Liver (tissue), 3 donors: ENCODE measurements at regions not wholly inside any gene's neighbourhood (a gene's known extent, or its start where the extent isn't known, plus 50 kb on each side); places are given as distances from the start of the nearest gene placed in this dataset.

Experiments used
- EGR1 ChIP-seq, 2 donors: IDR thresholded peaks; 2 replicates each; pipeline ENCODE4 v1.6.1; 2016 to 2018; ENCODE audit warnings: antibody characterized with exemption in 2 of 2, low read depth in 2 of 2
- GABPA ChIP-seq, 2 donors: IDR thresholded peaks in 1 of 2; conservative IDR thresholded peaks in 1 of 2; 2 replicates each; pipeline ENCODE4 v1.6.1; 2016; ENCODE audit warnings: antibody characterized with exemption in 2 of 2, mild to moderate bottlenecking in 1 of 2, moderate library complexity in 1 of 2
- RAD21 ChIP-seq, 2 donors: IDR thresholded peaks; 2 replicates each; pipeline ENCODE4 v1.6.1; 2016; ENCODE audit warnings: antibody characterized with exemption in 2 of 2, mild to moderate bottlenecking in 2 of 2
- RXRA ChIP-seq, 2 donors: IDR thresholded peaks; 2 replicates each; pipeline ENCODE4 v1.6.1; 2017 to 2018; ENCODE audit warnings: antibody characterized with exemption in 2 of 2, mild to moderate bottlenecking in 1 of 2
- TAF1 ChIP-seq: conservative IDR thresholded peaks from 2 replicates; pipeline ENCODE4 v1.6.1; 2016; ENCODE audit warnings: antibody characterized with exemption, mild to moderate bottlenecking
- YY1 ChIP-seq: IDR thresholded peaks from 2 replicates; pipeline ENCODE4 v1.6.1; 2016; ENCODE audit warnings: antibody characterized with exemption, mild to moderate bottlenecking
- TF ChIP-seq, protein P1 (sequence below): IDR thresholded peaks from 2 replicates; pipeline ENCODE4 v1.6.1; 2016; ENCODE audit warnings: antibody characterized with exemption, mild to moderate bottlenecking
- TF ChIP-seq, protein P2 (sequence below): fragments of 150-350 bp; IDR thresholded peaks from 2 replicates; pipeline ENCODE4 v1.5.1; 2017; ENCODE audit warnings: improper control_type of control experiment, low read depth, low read length; ENCODE audit not compliant: missing input control
- TF ChIP-seq, protein P3 (sequence below): IDR thresholded peaks from 2 replicates; pipeline ENCODE4 v1.6.1; 2016; ENCODE audit warnings: antibody characterized with exemption
- TF ChIP-seq, protein P4 (sequence below): IDR thresholded peaks from 2 replicates; pipeline ENCODE4 v1.6.1; 2016; ENCODE audit warnings: antibody characterized with exemption
- donor health status: healthy.
- donor health status: healthy.

DNA sequence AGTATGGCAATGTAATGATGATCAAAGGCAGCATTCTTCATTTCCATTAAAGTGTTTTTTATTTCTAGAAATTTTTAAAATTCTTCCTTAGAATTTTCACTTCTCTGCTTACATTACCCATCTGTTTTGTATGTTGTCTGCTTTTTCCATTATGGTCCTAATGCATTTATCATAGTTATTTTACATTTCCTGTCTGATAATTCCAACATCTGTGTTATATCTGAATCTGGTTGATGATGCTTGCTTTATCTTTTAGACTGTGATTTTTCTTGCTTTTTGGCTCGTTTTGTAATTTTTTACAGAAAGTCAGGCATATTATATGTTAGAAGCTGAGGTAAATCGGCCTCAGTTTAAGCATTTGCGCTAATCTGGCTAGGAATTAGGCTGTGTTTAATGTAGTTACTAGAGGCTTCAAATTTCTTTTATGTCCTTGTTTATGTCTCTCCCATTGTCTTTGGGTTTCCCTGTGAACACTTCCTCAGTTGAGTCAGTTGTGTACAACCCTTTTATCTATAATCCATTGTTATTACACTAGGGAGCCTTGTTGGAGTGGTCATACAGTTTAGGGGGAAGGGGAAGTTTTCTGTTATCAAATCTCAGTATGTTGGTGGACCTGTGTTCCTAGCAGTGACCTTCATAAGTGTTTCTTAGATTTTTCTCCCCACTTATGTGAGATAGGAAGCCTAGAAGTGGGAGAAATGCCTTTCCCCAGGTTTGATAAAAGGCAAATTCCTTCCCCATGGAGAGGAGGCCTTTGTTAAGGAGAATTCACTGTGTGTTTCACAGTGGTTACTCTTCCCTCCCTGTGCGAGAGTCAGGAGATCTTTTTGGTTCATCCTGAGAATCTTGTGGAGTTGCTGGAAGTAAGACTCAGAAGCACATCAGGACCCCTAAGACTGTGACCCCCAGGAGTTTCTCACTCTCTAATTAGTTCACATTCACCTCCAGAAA lies 437.5 kb downstream of the INSC start:
- TF ChIP-seq, protein P1, sequence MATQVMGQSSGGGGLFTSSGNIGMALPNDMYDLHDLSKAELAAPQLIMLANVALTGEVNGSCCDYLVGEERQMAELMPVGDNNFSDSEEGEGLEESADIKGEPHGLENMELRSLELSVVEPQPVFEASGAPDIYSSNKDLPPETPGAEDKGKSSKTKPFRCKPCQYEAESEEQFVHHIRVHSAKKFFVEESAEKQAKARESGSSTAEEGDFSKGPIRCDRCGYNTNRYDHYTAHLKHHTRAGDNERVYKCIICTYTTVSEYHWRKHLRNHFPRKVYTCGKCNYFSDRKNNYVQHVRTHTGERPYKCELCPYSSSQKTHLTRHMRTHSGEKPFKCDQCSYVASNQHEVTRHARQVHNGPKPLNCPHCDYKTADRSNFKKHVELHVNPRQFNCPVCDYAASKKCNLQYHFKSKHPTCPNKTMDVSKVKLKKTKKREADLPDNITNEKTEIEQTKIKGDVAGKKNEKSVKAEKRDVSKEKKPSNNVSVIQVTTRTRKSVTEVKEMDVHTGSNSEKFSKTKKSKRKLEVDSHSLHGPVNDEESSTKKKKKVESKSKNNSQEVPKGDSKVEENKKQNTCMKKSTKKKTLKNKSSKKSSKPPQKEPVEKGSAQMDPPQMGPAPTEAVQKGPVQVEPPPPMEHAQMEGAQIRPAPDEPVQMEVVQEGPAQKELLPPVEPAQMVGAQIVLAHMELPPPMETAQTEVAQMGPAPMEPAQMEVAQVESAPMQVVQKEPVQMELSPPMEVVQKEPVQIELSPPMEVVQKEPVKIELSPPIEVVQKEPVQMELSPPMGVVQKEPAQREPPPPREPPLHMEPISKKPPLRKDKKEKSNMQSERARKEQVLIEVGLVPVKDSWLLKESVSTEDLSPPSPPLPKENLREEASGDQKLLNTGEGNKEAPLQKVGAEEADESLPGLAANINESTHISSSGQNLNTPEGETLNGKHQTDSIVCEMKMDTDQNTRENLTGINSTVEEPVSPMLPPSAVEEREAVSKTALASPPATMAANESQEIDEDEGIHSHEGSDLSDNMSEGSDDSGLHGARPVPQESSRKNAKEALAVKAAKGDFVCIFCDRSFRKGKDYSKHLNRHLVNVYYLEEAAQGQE = no peak
- TF ChIP-seq, protein P2, sequence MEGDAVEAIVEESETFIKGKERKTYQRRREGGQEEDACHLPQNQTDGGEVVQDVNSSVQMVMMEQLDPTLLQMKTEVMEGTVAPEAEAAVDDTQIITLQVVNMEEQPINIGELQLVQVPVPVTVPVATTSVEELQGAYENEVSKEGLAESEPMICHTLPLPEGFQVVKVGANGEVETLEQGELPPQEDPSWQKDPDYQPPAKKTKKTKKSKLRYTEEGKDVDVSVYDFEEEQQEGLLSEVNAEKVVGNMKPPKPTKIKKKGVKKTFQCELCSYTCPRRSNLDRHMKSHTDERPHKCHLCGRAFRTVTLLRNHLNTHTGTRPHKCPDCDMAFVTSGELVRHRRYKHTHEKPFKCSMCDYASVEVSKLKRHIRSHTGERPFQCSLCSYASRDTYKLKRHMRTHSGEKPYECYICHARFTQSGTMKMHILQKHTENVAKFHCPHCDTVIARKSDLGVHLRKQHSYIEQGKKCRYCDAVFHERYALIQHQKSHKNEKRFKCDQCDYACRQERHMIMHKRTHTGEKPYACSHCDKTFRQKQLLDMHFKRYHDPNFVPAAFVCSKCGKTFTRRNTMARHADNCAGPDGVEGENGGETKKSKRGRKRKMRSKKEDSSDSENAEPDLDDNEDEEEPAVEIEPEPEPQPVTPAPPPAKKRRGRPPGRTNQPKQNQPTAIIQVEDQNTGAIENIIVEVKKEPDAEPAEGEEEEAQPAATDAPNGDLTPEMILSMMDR = no peak
- TF ChIP-seq GABPA (IDR thresholded peaks at IDR 0.05 in 1 of 2, conservative IDR thresholded peaks at IDR 0.05 in 1 of 2) (no peak), YY1 (no peak), TAF1 (no peak), RXRA (IDR thresholded peaks at IDR 0.05) (no peak), EGR1 (IDR thresholded peaks at IDR 0.05; ENCODE audit: low read depth in 2 of 2) (no peak), RAD21 (IDR thresholded peaks at IDR 0.05) (no peak)
- TF ChIP-seq, protein P3, sequence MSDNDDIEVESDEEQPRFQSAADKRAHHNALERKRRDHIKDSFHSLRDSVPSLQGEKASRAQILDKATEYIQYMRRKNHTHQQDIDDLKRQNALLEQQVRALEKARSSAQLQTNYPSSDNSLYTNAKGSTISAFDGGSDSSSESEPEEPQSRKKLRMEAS = no peak
- TF ChIP-seq, protein P4, sequence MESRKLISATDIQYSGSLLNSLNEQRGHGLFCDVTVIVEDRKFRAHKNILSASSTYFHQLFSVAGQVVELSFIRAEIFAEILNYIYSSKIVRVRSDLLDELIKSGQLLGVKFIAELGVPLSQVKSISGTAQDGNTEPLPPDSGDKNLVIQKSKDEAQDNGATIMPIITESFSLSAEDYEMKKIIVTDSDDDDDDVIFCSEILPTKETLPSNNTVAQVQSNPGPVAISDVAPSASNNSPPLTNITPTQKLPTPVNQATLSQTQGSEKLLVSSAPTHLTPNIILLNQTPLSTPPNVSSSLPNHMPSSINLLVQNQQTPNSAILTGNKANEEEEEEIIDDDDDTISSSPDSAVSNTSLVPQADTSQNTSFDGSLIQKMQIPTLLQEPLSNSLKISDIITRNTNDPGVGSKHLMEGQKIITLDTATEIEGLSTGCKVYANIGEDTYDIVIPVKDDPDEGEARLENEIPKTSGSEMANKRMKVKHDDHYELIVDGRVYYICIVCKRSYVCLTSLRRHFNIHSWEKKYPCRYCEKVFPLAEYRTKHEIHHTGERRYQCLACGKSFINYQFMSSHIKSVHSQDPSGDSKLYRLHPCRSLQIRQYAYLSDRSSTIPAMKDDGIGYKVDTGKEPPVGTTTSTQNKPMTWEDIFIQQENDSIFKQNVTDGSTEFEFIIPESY = no peak
